PFSK-1 (cell line): ENCODE measurements at regions not wholly inside any gene's neighbourhood (a gene's known extent, or its start where the extent isn't known, plus 50 kb on each side); places are given as distances from the start of the nearest gene placed in this dataset.

Experiments
- POLR2AphosphoS5 ChIP-seq: IDR thresholded peaks from 2 replicates; pipeline ENCODE4 v1.6.1; 2012; ENCODE audit warnings: low read depth, mild to moderate bottlenecking, control low read depth, low read length, moderate library complexity
- SIN3A ChIP-seq: IDR thresholded peaks from 2 replicates; pipeline ENCODE4 v1.6.1; 2012; ENCODE audit warnings: mild to moderate bottlenecking, low read length, moderate library complexity, borderline replicate concordance; ENCODE audit not compliant: insufficient read depth
- TF ChIP-seq, protein P1 (sequence below), 2 experiments: IDR thresholded peaks; 2 replicates each; pipeline versions ENCODE4 v1.6.1 to v1.8.0; 2011 to 2012; ENCODE audit warnings: low read depth in 2 of 2, low read length in 2 of 2, control low read depth in 1 of 2, inconsistent platforms in 1 of 2, mild to moderate bottlenecking in 1 of 2, moderate library complexity in 1 of 2; ENCODE audit not compliant: insufficient read depth in 1 of 2

DNA sequence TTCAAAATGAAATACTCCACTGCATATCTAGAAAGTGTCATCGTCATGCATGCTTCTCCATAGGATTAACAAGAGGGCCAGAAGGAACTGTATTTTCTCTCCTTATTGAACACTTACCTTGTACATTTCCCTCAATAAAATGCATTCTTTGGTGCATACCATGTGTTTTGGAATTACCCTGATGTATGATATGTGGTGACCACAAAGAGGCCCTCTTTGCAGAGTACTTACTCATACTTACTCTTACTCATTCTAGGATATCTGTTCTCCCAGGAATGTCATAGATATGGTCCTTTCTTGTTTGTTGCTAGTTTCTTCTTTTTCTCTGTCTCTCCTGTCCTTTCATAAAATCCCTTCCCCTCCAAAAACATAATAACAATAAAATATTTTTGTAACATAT, 1087.1 kb upstream of the POT1 start:
- TF ChIP-seq SIN3A = no peak
- no peak for TF ChIP-seq POLR2AphosphoS5
- TF ChIP-seq, protein P1, sequence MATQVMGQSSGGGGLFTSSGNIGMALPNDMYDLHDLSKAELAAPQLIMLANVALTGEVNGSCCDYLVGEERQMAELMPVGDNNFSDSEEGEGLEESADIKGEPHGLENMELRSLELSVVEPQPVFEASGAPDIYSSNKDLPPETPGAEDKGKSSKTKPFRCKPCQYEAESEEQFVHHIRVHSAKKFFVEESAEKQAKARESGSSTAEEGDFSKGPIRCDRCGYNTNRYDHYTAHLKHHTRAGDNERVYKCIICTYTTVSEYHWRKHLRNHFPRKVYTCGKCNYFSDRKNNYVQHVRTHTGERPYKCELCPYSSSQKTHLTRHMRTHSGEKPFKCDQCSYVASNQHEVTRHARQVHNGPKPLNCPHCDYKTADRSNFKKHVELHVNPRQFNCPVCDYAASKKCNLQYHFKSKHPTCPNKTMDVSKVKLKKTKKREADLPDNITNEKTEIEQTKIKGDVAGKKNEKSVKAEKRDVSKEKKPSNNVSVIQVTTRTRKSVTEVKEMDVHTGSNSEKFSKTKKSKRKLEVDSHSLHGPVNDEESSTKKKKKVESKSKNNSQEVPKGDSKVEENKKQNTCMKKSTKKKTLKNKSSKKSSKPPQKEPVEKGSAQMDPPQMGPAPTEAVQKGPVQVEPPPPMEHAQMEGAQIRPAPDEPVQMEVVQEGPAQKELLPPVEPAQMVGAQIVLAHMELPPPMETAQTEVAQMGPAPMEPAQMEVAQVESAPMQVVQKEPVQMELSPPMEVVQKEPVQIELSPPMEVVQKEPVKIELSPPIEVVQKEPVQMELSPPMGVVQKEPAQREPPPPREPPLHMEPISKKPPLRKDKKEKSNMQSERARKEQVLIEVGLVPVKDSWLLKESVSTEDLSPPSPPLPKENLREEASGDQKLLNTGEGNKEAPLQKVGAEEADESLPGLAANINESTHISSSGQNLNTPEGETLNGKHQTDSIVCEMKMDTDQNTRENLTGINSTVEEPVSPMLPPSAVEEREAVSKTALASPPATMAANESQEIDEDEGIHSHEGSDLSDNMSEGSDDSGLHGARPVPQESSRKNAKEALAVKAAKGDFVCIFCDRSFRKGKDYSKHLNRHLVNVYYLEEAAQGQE (IDR thresholded peaks at IDR 0.05; ENCODE audit: insufficient read depth in 1 of 2, low read depth in 2 of 2, low read length in 2 of 2) = no peak
